ENCODE measurements at regions not wholly inside any gene's neighbourhood (a gene's known extent, or its start where the extent isn't known, plus 50 kb on each side); places are given as distances from the start of the nearest gene placed in this dataset.

- H3K9me3 ChIP-seq, result no peaks in the 10 kb centered on the region
- ATAC-seq, result no peak
- no peaks in the 10 kb centered on the region for H3K27me3 ChIP-seq (ENCODE audit: low read depth)
- intact Hi-C loops (cut with DNase I), result no loop called here
- H3K36me3 ChIP-seq, result no peaks in the 10 kb centered on the region
- TF ChIP-seq, protein P1, sequence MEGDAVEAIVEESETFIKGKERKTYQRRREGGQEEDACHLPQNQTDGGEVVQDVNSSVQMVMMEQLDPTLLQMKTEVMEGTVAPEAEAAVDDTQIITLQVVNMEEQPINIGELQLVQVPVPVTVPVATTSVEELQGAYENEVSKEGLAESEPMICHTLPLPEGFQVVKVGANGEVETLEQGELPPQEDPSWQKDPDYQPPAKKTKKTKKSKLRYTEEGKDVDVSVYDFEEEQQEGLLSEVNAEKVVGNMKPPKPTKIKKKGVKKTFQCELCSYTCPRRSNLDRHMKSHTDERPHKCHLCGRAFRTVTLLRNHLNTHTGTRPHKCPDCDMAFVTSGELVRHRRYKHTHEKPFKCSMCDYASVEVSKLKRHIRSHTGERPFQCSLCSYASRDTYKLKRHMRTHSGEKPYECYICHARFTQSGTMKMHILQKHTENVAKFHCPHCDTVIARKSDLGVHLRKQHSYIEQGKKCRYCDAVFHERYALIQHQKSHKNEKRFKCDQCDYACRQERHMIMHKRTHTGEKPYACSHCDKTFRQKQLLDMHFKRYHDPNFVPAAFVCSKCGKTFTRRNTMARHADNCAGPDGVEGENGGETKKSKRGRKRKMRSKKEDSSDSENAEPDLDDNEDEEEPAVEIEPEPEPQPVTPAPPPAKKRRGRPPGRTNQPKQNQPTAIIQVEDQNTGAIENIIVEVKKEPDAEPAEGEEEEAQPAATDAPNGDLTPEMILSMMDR (IDR thresholded peaks at IDR 0.05), result no peak
- no peak overlapping the region for H3K27ac ChIP-seq
- no peak for DNase-seq
- no peak overlapping the region for H3K4me3 ChIP-seq
- H3K4me1 ChIP-seq, result no peaks in the 10 kb centered on the region
These were observed 142.1 kb downstream of the FBXO15 start for GRCh38 chr18:74005320-74006109.

GRCh38 chr18:73992242-73993022, 155.2 kb downstream of the FBXO15 start:
- Histone ChIP-seq H3K4me1 (no peaks in the 10 kb centered on the region), H3K9me3 (no peaks in the 10 kb centered on the region), H3K36me3 (no peaks in the 10 kb centered on the region), H3K27ac (no peak overlapping the region), H3K4me3 (no peak overlapping the region), H3K27me3 (ENCODE audit: low read depth) (no peaks in the 10 kb centered on the region)
- DNase-seq (no peak), ATAC-seq (no peak)
- TF ChIP-seq, protein P1 (IDR thresholded peaks at IDR 0.05), result no peak
- intact Hi-C loops (cut with DNase I), result no loop called here

DNA sequence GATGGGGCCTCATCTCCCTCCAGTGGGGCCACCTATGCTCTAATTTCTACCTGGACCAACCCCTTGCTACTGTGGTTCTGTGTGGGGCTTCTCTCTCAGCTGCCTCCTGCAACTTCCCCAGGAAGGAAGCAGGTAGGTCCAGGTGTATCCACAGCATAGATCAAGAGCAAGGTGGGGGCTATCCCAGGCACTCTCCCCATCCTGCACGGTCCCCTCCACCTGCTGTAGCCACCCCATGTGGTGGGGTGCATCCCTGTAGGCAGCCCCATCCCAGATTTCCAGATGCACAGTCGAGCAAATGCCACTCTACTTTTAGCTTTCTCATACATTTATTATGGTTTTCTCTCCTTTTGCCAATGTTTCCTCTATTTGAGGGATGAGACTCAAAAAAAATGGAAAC, 156.1 kb downstream of the FBXO15 start:
- Histone ChIP-seq H3K27ac (no peak overlapping the region), H3K36me3 (no peaks in the 10 kb centered on the region), H3K9me3 (no peaks in the 10 kb centered on the region), H3K4me1 (no peaks in the 10 kb centered on the region), H3K4me3 (no peak overlapping the region), H3K27me3 (ENCODE audit: low read depth) (no peaks in the 10 kb centered on the region)
- DNase-seq (no peak), ATAC-seq (peak in 1 of 2 donors; percentile 47)
- TF ChIP-seq, protein P1 (IDR thresholded peaks at IDR 0.05), result no peak
- intact Hi-C loops (cut with DNase I), result no loop called here

DNA sequence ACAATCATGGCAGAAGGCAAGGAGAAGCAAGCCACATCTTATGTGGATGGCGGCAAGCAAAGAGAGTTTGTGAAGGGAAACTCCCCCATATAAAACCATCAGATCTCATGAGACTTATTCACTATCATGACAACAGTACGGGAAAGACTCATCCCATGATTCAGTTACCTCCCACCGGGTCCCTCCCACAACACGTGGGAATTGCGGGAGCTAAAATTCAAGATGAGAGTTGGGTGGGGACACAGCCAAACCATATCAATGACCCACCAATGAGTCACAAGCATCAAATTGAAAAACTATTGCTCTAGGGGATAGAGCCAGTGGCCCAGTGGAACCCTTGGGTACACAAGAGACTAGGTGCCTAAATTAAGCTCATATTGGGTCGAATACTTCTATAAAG, 157.4 kb downstream of the FBXO15 start:
- Histone ChIP-seq H3K4me1 (no peaks in the 10 kb centered on the region), H3K9me3 (no peaks in the 10 kb centered on the region), H3K36me3 (no peaks in the 10 kb centered on the region), H3K4me3 (no peak overlapping the region), H3K27ac (no peak overlapping the region), H3K27me3 (ENCODE audit: low read depth) (no peaks in the 10 kb centered on the region)
- no peak for ATAC-seq
- DNase-seq, result no peak
- TF ChIP-seq, protein P1 (IDR thresholded peaks at IDR 0.05), result no peak
- intact Hi-C loops (cut with DNase I), result no loop called here

- intact Hi-C loops (cut with DNase I), result no loop called here
- DNase-seq, result no peak
- Histone ChIP-seq H3K27me3 (ENCODE audit: low read depth) (no peaks in the 10 kb centered on the region), H3K4me1 (no peaks in the 10 kb centered on the region), H3K27ac (no peak overlapping the region), H3K9me3 (no peaks in the 10 kb centered on the region), H3K36me3 (no peaks in the 10 kb centered on the region), H3K4me3 (no peak overlapping the region)
- TF ChIP-seq, protein P1 (IDR thresholded peaks at IDR 0.05), result no peak
- ATAC-seq, result no peak
These were observed 160.2 kb downstream of the FBXO15 start for GRCh38 chr18:73987247-73987980.
